ENCODE measurements at regions not wholly inside any gene's neighbourhood (a gene's known extent, or its start where the extent isn't known, plus 50 kb on each side); places are given as distances from the start of the nearest gene placed in this dataset.
A peak's percentile ranks its signal among the peaks of the same experiment; 100 is the strongest.

DNA sequence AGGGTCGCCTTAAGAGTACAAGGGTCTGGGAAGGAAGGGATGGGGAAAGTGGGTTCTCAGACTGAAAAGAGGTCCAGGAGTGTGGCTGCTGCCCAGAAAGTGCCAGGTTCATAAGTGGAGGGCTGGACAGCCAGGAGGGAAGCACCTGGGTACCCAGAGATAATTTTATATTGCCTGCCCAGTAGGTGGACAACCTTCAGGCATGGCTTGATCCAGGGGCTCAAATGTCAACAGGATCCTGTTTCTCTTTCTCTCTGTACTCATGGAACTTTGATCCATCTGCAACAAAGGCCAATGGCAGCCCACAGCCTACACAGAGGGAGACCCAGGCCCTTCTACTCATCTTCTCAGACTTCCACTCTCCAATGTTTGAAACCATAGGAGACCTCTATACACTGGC is 80.5 kb upstream of the GRK3 start:
- TF ChIP-seq POLR2A (IDR thresholded peaks at IDR 0.05; ENCODE audit: extremely low read depth, insufficient read length): no peak
- TF ChIP-seq, protein P1, sequence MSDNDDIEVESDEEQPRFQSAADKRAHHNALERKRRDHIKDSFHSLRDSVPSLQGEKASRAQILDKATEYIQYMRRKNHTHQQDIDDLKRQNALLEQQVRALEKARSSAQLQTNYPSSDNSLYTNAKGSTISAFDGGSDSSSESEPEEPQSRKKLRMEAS (IDR thresholded peaks at IDR 0.05; ENCODE audit: low read depth, low read length): no peak
- TF ChIP-seq, protein P2, sequence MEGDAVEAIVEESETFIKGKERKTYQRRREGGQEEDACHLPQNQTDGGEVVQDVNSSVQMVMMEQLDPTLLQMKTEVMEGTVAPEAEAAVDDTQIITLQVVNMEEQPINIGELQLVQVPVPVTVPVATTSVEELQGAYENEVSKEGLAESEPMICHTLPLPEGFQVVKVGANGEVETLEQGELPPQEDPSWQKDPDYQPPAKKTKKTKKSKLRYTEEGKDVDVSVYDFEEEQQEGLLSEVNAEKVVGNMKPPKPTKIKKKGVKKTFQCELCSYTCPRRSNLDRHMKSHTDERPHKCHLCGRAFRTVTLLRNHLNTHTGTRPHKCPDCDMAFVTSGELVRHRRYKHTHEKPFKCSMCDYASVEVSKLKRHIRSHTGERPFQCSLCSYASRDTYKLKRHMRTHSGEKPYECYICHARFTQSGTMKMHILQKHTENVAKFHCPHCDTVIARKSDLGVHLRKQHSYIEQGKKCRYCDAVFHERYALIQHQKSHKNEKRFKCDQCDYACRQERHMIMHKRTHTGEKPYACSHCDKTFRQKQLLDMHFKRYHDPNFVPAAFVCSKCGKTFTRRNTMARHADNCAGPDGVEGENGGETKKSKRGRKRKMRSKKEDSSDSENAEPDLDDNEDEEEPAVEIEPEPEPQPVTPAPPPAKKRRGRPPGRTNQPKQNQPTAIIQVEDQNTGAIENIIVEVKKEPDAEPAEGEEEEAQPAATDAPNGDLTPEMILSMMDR (IDR thresholded peaks at IDR 0.05; ENCODE audit: low read depth, low read length): no peak
- TF ChIP-seq MYC (IDR thresholded peaks at IDR 0.05; ENCODE audit: low read depth, low read length): no peak
- no peak overlapping the region for H3K4me3 ChIP-seq (ENCODE audit: low read depth, low read length)

DNA sequence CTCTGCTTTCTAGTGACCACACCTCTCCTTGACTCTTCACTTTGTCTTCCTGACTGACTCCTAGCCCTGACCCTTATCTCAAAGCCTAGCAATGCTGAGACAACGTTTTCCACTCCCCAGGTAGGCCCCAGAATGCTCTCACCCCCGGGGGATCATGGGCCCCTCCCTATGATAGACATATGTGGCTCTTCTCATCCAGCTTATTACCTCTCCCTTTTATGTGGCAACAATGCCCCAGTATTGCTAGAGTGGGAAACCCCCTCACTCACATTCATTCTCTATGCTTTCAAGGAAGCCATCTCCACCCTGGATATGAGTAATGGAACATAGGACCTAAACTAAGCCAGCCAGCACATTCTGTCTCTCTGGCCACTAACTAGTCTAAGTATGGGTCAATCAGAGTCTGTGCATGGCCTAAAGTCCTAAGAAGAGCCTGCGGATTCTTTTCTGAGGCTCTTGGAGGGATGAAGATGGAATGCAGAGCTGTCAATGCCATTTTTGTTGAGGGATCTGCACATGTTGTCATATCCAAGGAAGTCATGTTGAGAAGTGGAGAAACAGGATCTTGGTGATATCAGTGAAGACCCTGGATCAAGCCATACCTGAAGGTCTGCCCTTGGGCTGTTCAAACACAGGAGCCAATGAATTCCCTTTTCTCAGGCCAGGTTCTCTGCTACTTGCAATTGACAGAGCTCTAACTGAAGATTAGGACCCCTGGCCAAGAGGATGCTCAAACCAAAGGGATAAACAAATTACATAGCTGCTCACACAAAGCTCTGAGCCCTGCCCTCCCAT is 79.8 kb upstream of the GRK3 start:
- no peak overlapping the region for H3K4me3 ChIP-seq (ENCODE audit: low read depth, low read length)
- TF ChIP-seq POLR2A (IDR thresholded peaks at IDR 0.05; ENCODE audit: extremely low read depth, insufficient read length): no peak
- TF ChIP-seq, protein P1 (IDR thresholded peaks at IDR 0.05; ENCODE audit: low read depth, low read length): no peak
- no peak for TF ChIP-seq MYC (IDR thresholded peaks at IDR 0.05; ENCODE audit: low read depth, low read length)
- TF ChIP-seq, protein P2 (IDR thresholded peaks at IDR 0.05; ENCODE audit: low read depth, low read length): no peak
- DNase-seq (ENCODE audit: low read depth): no peak

More for the DNA sequence above, 80.5 kb upstream of the GRK3 start:
- no peak for DNase-seq (ENCODE audit: low read depth)

DNA sequence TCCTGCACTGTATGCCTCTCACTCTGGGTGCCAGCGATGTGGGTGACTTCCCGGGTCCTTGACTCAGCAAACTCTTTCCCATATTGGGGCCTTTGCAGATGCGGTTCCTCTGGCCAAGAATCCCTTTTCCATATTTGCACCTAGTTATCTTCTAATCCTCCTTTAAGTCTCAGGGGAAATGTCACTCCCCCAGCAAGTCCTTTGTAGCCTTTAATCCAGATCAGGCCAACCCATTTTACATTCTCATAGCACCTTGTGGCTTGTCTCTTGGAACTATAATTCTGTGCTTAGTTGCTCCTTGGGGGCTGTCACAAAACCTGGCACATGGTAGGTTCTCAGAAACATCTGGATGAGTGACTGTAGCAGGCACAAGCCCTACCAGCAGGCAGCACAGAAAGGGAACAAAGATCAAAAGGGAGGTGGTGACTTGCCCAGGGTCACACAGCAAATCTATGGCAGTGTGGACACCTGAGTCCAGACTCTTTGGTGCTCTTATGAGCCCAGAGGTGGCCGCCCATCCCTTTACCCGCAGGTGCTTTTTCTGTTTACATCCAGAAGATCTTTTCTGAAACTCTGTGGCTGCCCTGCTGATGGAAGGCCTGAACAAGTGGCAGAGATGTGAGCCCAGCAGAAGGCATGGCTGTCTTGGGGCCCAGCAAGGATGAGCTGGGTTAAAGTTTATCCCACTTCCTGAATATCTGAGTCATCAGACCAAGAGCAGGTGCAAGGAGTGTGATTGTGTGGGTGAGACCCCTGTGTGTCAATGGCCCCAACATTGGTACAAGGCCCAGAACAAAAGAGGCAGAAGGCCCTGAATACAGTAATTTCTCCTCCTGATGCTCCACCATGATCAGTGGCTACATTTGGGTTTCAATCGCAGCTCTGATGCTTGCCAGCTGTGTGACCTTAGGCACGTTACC is 78.6 kb upstream of the GRK3 start:
- TF ChIP-seq POLR2A (IDR thresholded peaks at IDR 0.05; ENCODE audit: extremely low read depth, insufficient read length): no peak
- TF ChIP-seq, protein P2 (IDR thresholded peaks at IDR 0.05; ENCODE audit: low read depth, low read length): no peak
- TF ChIP-seq MYC (IDR thresholded peaks at IDR 0.05; ENCODE audit: low read depth, low read length): no peak
- TF ChIP-seq, protein P1 (IDR thresholded peaks at IDR 0.05; ENCODE audit: low read depth, low read length): no peak
- H3K4me3 ChIP-seq (ENCODE audit: low read depth, low read length): no peak overlapping the region
- DNase-seq (ENCODE audit: low read depth): peak; percentile 34

DNA sequence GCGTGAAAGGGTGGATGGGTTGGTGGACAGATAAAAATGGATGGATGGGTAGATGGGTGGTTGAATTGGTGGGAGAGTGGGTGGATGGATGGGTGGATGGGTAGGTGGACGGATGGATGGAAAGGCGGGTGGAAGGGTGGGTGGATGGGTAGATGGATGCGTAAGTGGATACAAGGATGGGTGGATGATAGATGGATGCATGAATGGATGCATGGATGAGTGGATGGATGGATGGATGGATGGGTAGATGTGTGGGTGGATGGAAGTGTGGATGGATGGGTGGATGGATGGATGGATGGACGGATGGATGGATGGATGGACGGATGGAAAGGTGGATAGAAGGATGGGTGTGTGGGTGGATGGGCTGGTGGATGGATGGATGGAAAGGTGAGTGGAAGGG is 77.0 kb upstream of the GRK3 start:
- TF ChIP-seq, protein P1 (IDR thresholded peaks at IDR 0.05; ENCODE audit: low read depth, low read length): no peak
- TF ChIP-seq POLR2A (IDR thresholded peaks at IDR 0.05; ENCODE audit: extremely low read depth, insufficient read length): no peak
- TF ChIP-seq, protein P2 (IDR thresholded peaks at IDR 0.05; ENCODE audit: low read depth, low read length): no peak
- no peak for TF ChIP-seq MYC (IDR thresholded peaks at IDR 0.05; ENCODE audit: low read depth, low read length)
- no peak for DNase-seq (ENCODE audit: low read depth)
- no peak overlapping the region for H3K4me3 ChIP-seq (ENCODE audit: low read depth, low read length)

DNA sequence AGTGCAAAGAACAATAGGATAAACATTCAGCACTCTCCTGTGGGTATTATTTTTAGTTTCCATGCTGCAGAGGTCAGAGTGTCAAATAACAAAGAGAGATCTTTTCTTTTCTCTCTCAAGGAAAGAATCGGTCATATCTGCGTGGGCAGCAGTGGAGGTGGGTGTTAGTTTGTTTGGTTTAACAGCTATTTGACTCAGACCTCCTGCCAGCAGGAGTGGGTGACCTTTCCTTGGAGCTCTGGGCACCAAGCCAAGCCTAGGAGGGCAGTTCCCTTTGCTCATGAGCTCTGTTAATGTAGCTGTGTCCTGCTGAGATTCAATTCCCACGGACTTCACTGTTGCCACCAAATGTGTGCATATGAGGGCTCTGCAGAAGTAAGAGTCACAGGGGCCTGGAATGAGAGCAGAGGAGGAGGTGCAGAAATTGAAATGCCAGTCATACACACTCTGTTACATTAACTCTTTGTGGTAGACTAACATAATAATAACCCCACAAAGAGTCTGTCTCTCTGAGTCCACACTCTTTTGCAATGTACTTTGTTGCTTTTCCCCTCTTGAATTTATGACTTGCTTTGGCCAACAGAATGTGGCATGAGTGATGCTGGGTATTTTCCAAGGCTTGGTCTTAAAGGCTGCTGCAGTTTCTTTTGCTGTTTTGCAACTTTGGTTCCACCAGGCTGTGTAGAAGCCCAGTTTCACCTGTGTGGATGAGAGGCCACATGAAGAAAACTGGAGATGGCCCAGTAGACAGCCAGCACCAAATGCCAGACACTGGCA is 76.0 kb upstream of the GRK3 start:
- no peak overlapping the region for H3K4me3 ChIP-seq (ENCODE audit: low read depth, low read length)
- TF ChIP-seq POLR2A (IDR thresholded peaks at IDR 0.05; ENCODE audit: extremely low read depth, insufficient read length) (no peak), MYC (IDR thresholded peaks at IDR 0.05; ENCODE audit: low read depth, low read length) (no peak)
- TF ChIP-seq, protein P2 (IDR thresholded peaks at IDR 0.05; ENCODE audit: low read depth, low read length): no peak
- peak; percentile 18 for DNase-seq (ENCODE audit: low read depth)
